ENCODE measurements at regions not wholly inside any gene's neighbourhood (a gene's known extent, or its start where the extent isn't known, plus 50 kb on each side); places are given as distances from the start of the nearest gene placed in this dataset.
"Not testable (repeated sequence)": the region's sequence is repeated elsewhere in the genome, so short reads cannot be mapped to it uniquely, and the experiment has no call there.

- DNase-seq = no peak
Observed at GRCh38 chr10:18868919-18869318, 179.7 kb upstream of the MALRD1 start.

- DNase-seq = no peak
Observed at GRCh38 chr10:18875477-18875876, 173.1 kb upstream of the MALRD1 start.

- DNase-seq = no peak
Observed at GRCh38 chr10:18879284-18879683, 169.3 kb upstream of the MALRD1 start.

- DNase-seq = no peak
Observed at GRCh38 chr10:18880530-18880929, 168.1 kb upstream of the MALRD1 start.

GRCh38 chr10:18886102-18886501 is 162.5 kb upstream of the MALRD1 start:
- no peak for DNase-seq

GRCh38 chr10:18906636-18907035 is 142.0 kb upstream of the MALRD1 start:
- DNase-seq = no peak

GRCh38 chr10:18917431-18917830 is 131.2 kb upstream of the MALRD1 start:
- DNase-seq = not testable (repeated sequence)

GRCh38 chr10:18918532-18918931 is 130.1 kb upstream of the MALRD1 start:
- DNase-seq = no peak

GRCh38 chr10:18949391-18949790 is 99.2 kb upstream of the MALRD1 start:
- DNase-seq = no peak

GRCh38 chr10:18951072-18951823 is 97.4 kb upstream of the MALRD1 start:
- not testable (repeated sequence) for DNase-seq

GRCh38 chr10:18955061-18955460 is 93.5 kb upstream of the MALRD1 start:
- no peak for DNase-seq

- DNase-seq = no peak
Observed at GRCh38 chr10:18959369-18959768, 89.2 kb upstream of the MALRD1 start.

- DNase-seq = no peak
Observed at GRCh38 chr10:18960466-18961079, 88.0 kb upstream of the MALRD1 start.

GRCh38 chr10:18968159-18968558 is 80.4 kb upstream of the MALRD1 start:
- DNase-seq = no peak

- no peak for DNase-seq
Observed at GRCh38 chr10:18976696-18977251, 71.8 kb upstream of the MALRD1 start.

- DNase-seq = no peak
Observed at GRCh38 chr10:18980089-18980629, 68.4 kb upstream of the MALRD1 start.

GRCh38 chr10:18984531-18984930 is 64.1 kb upstream of the MALRD1 start:
- no peak for DNase-seq

GRCh38 chr10:18988338-18988737 is 60.3 kb upstream of the MALRD1 start:
- DNase-seq = no peak
